A673 (cell line): ENCODE measurements at regions not wholly inside any gene's neighbourhood (a gene's known extent, or its start where the extent isn't known, plus 50 kb on each side); places are given as distances from the start of the nearest gene placed in this dataset.
A peak's percentile ranks its signal among the peaks of the same experiment; 100 is the strongest.

ENCODE experiments used
- BruUV-seq: library from RNA; stranded (reverse); fragments of 400-500 nt; replicated peaks from 2 replicates; lab custom pipeline; 2021; lab: Mats Ljungman, UMichigan
- CTCF ChIA-PET: fragments of 300-600 bp; sonication (Branson Sonifier 250); formaldehyde crosslinking; loops from one replicate; lab custom pipeline; 2022; ENCODE audit warnings: antibody characterized with exemption; lab: Charles Lee
- POLR2A ChIA-PET: fragments of 300-600 bp; sonication (Branson Sonifier 250); formaldehyde crosslinking; loops from one replicate; lab custom pipeline; 2022; ENCODE audit warnings: antibody characterized with exemption; ENCODE audit not compliant: low non-redundant PET; lab: Charles Lee
- DNase-seq: peaks from one replicate; pipeline ENCODE4 v3.0.0-alpha.2; 2015; ENCODE audit warnings: low spot score
- H3K27ac ChIP-seq: fragments of 200-600 bp; sonication (generic); 2 replicates; pipeline ENCODE4 v1.5.1; 2016; ENCODE audit warnings: mixed run types, low read depth, mild to moderate bottlenecking, mixed read lengths, antibody characterized with exemption, low read length; ENCODE audit not compliant: poor library complexity, severe bottlenecking
- H3K27me3 ChIP-seq: fragments of 200-600 bp; sonication (generic); replicated peaks from 2 replicates; pipeline ENCODE4 v1.6.1; 2017; ENCODE audit warnings: mixed run types, low read depth, mild to moderate bottlenecking, mixed read lengths, antibody characterized with exemption, low read length; ENCODE audit not compliant: insufficient read depth, poor library complexity
- H3K36me3 ChIP-seq: fragments of 200-600 bp; sonication (generic); 2 replicates; pipeline ENCODE4 v1.6.1; 2016; ENCODE audit warnings: mixed run types, mild to moderate bottlenecking, mixed read lengths, antibody characterized with exemption, low read length; ENCODE audit not compliant: insufficient read depth, poor library complexity, severe bottlenecking
- H3K4me1 ChIP-seq: fragments of 200-600 bp; sonication (generic); 2 replicates; pipeline ENCODE4 v1.6.1; 2017; ENCODE audit warnings: mixed run types, mild to moderate bottlenecking, mixed read lengths, antibody characterized with exemption, low read length; ENCODE audit not compliant: insufficient read depth, poor library complexity, severe bottlenecking
- H3K4me3 ChIP-seq: fragments of 200-600 bp; sonication (generic); 2 replicates; pipeline ENCODE4 v1.5.1; 2016; ENCODE audit warnings: low read depth, mixed run types, mild to moderate bottlenecking, mixed read lengths, low read length; ENCODE audit not compliant: poor library complexity, severe bottlenecking
- H3K9me3 ChIP-seq: fragments of 200-600 bp; sonication (generic); 2 replicates; pipeline ENCODE4 v1.6.1; 2016; ENCODE audit warnings: mixed run types, low read depth, mild to moderate bottlenecking, mixed read lengths, antibody characterized with exemption, low read length; ENCODE audit not compliant: poor library complexity, severe bottlenecking
- EZH2 ChIP-seq: fragments of 200-600 bp; sonication (generic); IDR thresholded peaks from 2 replicates; pipeline ENCODE4 v1.6.1; 2017; ENCODE audit warnings: borderline replicate concordance, low read depth, mild to moderate bottlenecking, mixed read lengths, antibody characterized with exemption, low read length; ENCODE audit not compliant: poor library complexity, severe bottlenecking
- intact Hi-C: fragments of 100-400 bp; cut with micrococcal nuclease; formaldehyde crosslinking; loops from one replicate; pipeline ENCODE4 v1.10.0; 2022; ENCODE audit not compliant: unreplicated experiment
- TF ChIP-seq, protein P1 (sequence below): fragments of 300-800, 200-600 bp; sonication (generic); conservative IDR thresholded peaks from 2 replicates; pipeline ENCODE4 v1.5.1; 2017; ENCODE audit warnings: low read depth, mild to moderate bottlenecking, antibody characterized with exemption, low read length, moderate library complexity, mixed read lengths

- Histone ChIP-seq H3K4me1 (peaks cover 17% of the 10 kb centered on the region), H3K36me3 (no peaks in the 10 kb centered on the region), H3K4me3 (no peak overlapping the region), H3K27ac (no peak overlapping the region), H3K9me3 (no peaks in the 10 kb centered on the region), H3K27me3 (no peaks in the 10 kb centered on the region)
- no TSS peak for BruUV-seq
- TF ChIP-seq EZH2: no peak
- TF ChIP-seq, protein P1, sequence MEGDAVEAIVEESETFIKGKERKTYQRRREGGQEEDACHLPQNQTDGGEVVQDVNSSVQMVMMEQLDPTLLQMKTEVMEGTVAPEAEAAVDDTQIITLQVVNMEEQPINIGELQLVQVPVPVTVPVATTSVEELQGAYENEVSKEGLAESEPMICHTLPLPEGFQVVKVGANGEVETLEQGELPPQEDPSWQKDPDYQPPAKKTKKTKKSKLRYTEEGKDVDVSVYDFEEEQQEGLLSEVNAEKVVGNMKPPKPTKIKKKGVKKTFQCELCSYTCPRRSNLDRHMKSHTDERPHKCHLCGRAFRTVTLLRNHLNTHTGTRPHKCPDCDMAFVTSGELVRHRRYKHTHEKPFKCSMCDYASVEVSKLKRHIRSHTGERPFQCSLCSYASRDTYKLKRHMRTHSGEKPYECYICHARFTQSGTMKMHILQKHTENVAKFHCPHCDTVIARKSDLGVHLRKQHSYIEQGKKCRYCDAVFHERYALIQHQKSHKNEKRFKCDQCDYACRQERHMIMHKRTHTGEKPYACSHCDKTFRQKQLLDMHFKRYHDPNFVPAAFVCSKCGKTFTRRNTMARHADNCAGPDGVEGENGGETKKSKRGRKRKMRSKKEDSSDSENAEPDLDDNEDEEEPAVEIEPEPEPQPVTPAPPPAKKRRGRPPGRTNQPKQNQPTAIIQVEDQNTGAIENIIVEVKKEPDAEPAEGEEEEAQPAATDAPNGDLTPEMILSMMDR: no peak
- intact Hi-C loops: no loop called here
- POLR2A ChIA-PET: no interaction called here
- DNase-seq: no peak
- CTCF ChIA-PET: no interaction called here
These were observed 372.2 kb downstream of the TMEM232 start for GRCh38 chr5:110354311-110354710.

- H3K27me3 ChIP-seq: no peaks in the 10 kb centered on the region
- H3K27ac ChIP-seq: no peak overlapping the region
- no peak for DNase-seq
- no peak overlapping the region for H3K4me3 ChIP-seq
- BruUV-seq: no TSS peak
- ChIA-PET CTCF (interaction anchor here (0.6 kb wide), 1 partner anchor 498 kb away, joined by 3 read pairs; no protein-coding TSS in a partner anchor), POLR2A (no interaction called here)
- intact Hi-C loops: no loop called here
- no peak for TF ChIP-seq EZH2
- TF ChIP-seq, protein P1: no peak
- no peaks in the 10 kb centered on the region for H3K36me3 ChIP-seq
- H3K4me1 ChIP-seq: peaks cover 17% of the 10 kb centered on the region
- H3K9me3 ChIP-seq: no peaks in the 10 kb centered on the region
These were observed 371.4 kb downstream of the TMEM232 start for GRCh38 chr5:110354915-110355644.

DNA sequence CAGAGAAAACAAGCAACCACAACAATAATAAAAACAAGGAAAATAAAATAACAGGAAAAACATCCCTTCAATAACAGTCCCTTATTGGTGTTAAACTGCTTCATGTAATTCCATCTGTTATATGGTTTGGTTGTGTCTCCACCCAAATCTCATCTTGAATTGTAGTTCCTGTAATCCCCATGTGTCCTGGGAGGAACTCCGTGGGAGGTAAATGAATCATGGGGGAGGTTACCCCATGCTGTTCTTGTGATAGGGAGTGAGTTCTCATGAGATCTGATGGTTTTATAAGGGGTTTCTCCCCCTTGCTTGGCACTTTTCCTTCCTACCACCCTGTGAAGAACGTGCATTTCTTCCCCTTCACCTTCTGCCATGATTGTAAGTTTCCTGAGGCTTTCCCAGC is 369.8 kb downstream of the TMEM232 start:
- POLR2A ChIA-PET: no interaction called here

More for the DNA sequence above, 369.8 kb downstream of the TMEM232 start:
- Histone ChIP-seq H3K27me3 (no peaks in the 10 kb centered on the region), H3K9me3 (no peaks in the 10 kb centered on the region), H3K4me1 (peaks cover 17% of the 10 kb centered on the region), H3K4me3 (no peak overlapping the region), H3K27ac (no peak overlapping the region), H3K36me3 (no peaks in the 10 kb centered on the region)
- intact Hi-C loops: no loop called here
- TF ChIP-seq EZH2: no peak
- TF ChIP-seq, protein P1: no peak
- CTCF ChIA-PET: no interaction called here
- peak; percentile 47 for DNase-seq
- BruUV-seq: no TSS peak
